Adipocyte (in vitro differentiated cells): ENCODE measurements at regions not wholly inside any gene's neighbourhood (a gene's known extent, or its start where the extent isn't known, plus 50 kb on each side); places are given as distances from the start of the nearest gene placed in this dataset.

Experiments
- DNase-seq: peaks from one replicate; pipeline ENCODE4 v3.0.0-alpha.2; 2015; ENCODE audit warnings: low read depth
- H3K27me3 ChIP-seq: replicated peaks from 2 replicates; pipeline ENCODE4 v1.7.0; 2013; ENCODE audit warnings: mild to moderate bottlenecking, low read length, moderate library complexity; ENCODE audit not compliant: control insufficient read depth, insufficient read depth
- H3K36me3 ChIP-seq: 2 replicates; pipeline ENCODE4 v1.7.0; 2013; ENCODE audit warnings: low read length, mild to moderate bottlenecking, moderate library complexity; ENCODE audit not compliant: control insufficient read depth, insufficient read depth, severe bottlenecking
- H3K4me1 ChIP-seq: 2 replicates; pipeline ENCODE4 v1.7.0; 2013; ENCODE audit warnings: mild to moderate bottlenecking, low read length, moderate library complexity; ENCODE audit not compliant: control insufficient read depth, insufficient read depth
- H3K4me3 ChIP-seq: 2 replicates; pipeline ENCODE4 v1.7.0; 2013; ENCODE audit warnings: mild to moderate bottlenecking, low read length, moderate library complexity
- H3K9ac ChIP-seq: 2 replicates; pipeline ENCODE4 v1.7.0; 2013; ENCODE audit warnings: mild to moderate bottlenecking, low read length, moderate library complexity
- H3K9me3 ChIP-seq: 2 replicates; pipeline ENCODE4 v1.7.0; 2013; ENCODE audit warnings: mild to moderate bottlenecking, low read length, moderate library complexity; ENCODE audit not compliant: control insufficient read depth

GRCh38 chr4:181550381-181550780 lies 692.8 kb upstream of the TENM3 start:
- H3K27me3 ChIP-seq = no peaks in the 10 kb centered on the region
- H3K36me3 ChIP-seq = no peaks in the 10 kb centered on the region
- H3K9ac ChIP-seq = no peak overlapping the region
- H3K9me3 ChIP-seq = no peaks in the 10 kb centered on the region
- H3K4me1 ChIP-seq = no peaks in the 10 kb centered on the region
- DNase-seq = no peak
- H3K4me3 ChIP-seq = no peak overlapping the region

DNA sequence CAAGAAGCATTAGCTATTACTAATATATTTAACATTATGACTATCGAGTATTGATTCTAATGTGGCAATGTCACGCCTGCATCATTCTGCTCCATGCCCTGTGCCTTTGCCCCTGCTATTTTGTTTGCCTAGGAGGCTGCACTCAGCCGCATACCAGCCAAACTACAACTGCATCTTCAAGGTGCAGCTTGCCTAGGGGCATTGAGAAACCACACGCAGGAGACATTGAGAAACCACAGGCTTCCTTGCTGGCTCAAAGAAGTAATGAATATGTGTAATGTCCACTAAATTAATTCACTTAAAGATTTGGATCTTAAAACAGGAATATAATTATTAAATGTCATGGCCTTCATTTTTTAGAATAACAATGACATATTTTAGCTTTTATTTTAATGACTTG lies 683.6 kb upstream of the TENM3 start:
- no peak overlapping the region for H3K9ac ChIP-seq
- no peak overlapping the region for H3K4me3 ChIP-seq
- no peak for DNase-seq
- H3K27me3 ChIP-seq = no peaks in the 10 kb centered on the region
- H3K4me1 ChIP-seq = no peaks in the 10 kb centered on the region
- H3K36me3 ChIP-seq = no peaks in the 10 kb centered on the region
- no peaks in the 10 kb centered on the region for H3K9me3 ChIP-seq

GRCh38 chr4:181562399-181562798 lies 680.8 kb upstream of the TENM3 start:
- H3K36me3 ChIP-seq = no peaks in the 10 kb centered on the region
- no peak overlapping the region for H3K9ac ChIP-seq
- no peaks in the 10 kb centered on the region for H3K27me3 ChIP-seq
- no peaks in the 10 kb centered on the region for H3K9me3 ChIP-seq
- no peak overlapping the region for H3K4me3 ChIP-seq
- DNase-seq = no peak
- no peaks in the 10 kb centered on the region for H3K4me1 ChIP-seq

DNA sequence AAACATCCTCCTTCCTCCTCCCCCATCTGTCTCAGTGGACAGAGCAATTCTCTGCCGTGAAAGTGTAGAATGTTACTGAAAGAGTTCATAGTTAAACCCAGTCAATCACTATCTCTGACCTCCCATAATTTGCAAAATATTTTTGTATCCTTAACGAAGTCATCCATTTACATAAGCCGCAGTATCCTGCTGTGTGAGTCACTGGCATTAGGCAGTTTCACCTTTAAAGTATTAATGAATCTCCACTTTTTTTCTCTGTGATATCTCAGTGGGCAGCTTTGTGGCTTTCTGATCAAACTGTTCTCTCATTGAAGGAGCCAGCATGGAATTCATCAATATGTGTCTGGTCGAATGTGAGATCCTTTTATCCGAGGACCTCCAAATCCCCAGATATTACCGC lies 678.6 kb upstream of the TENM3 start:
- no peak overlapping the region for H3K9ac ChIP-seq
- DNase-seq = no peak
- no peak overlapping the region for H3K4me3 ChIP-seq
- no peaks in the 10 kb centered on the region for H3K4me1 ChIP-seq
- H3K9me3 ChIP-seq = no peaks in the 10 kb centered on the region
- H3K36me3 ChIP-seq = no peaks in the 10 kb centered on the region
- H3K27me3 ChIP-seq = no peaks in the 10 kb centered on the region

- H3K9ac ChIP-seq = no peak overlapping the region
Measured at GRCh38 chr4:181566490-181566889, 676.7 kb upstream of the TENM3 start.

DNA sequence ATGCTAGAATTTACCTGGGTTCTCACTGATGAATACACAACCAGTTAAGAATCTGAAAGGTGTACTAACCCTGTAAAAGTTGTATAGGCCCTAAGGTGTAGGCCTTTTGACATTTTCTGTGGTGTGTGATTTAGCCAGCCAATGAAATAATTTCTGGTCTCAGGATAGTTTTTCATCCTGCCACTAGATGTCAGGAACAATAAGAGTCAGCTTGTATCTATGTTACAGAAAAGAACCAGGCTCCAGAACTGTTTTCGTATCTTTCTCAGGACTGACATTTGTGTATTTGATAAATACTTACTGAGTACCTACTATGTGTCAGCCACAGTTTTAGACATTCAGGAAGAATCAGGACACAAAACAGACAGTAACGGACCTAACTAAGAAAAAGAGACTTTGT lies 673.6 kb upstream of the TENM3 start:
- H3K4me3 ChIP-seq = no peak overlapping the region
- peak; percentile 74 for DNase-seq
- H3K4me1 ChIP-seq = no peaks in the 10 kb centered on the region
- H3K9me3 ChIP-seq = no peaks in the 10 kb centered on the region
- H3K27me3 ChIP-seq = no peaks in the 10 kb centered on the region
- H3K9ac ChIP-seq = peak overlapping the region; percentile 60
- H3K36me3 ChIP-seq = no peaks in the 10 kb centered on the region

More at GRCh38 chr4:181566490-181566889, 676.7 kb upstream of the TENM3 start:
- Histone ChIP-seq H3K27me3 (no peaks in the 10 kb centered on the region), H3K9me3 (no peaks in the 10 kb centered on the region), H3K4me3 (no peak overlapping the region), H3K4me1 (no peaks in the 10 kb centered on the region), H3K36me3 (no peaks in the 10 kb centered on the region)
- DNase-seq = peak; percentile 69

DNA sequence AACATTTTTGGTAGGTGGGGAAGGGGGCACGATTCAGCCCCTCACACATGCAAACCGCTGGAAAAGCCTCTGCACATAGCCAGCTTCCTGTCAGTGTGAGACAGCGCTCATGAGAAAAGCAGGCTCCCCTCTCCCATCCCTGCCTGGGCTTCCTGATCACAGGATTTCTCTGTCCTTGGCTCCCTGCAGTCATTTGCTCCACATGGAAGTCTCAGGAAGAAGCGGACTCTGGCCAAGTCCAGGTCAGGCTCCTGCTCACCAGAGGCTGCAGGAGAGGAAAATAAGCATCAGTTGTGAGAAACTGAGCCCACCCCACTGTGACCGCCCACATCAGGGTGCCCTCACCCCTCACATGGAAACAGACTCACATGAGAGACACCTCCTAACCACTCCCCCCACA lies 664.3 kb upstream of the TENM3 start:
- DNase-seq = no peak
- Histone ChIP-seq H3K36me3 (no peaks in the 10 kb centered on the region), H3K27me3 (no peaks in the 10 kb centered on the region)

DNA sequence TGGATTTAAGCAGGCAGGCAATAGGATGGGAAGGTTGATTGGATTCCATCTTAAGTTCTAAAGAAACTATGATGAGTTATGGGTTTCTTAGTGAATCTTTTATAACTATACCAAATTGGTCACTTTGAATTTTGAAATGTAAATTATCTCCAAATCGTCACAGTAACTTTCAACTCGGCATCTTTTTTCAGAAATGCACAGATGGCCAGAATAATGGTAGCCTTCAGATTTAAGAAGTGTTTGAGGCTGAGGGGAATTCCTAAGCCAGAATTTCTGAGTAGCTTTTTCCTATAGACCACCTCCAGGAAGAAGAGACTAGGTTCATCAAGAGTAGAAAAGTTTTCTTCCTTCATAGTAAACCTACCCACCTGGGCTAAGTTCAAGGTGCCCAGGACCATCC lies 663.7 kb upstream of the TENM3 start:
- no peak overlapping the region for H3K9ac ChIP-seq
- H3K4me3 ChIP-seq = no peak overlapping the region
- H3K36me3 ChIP-seq = no peaks in the 10 kb centered on the region
- no peaks in the 10 kb centered on the region for H3K9me3 ChIP-seq
- no peak for DNase-seq
- H3K4me1 ChIP-seq = no peaks in the 10 kb centered on the region
- no peaks in the 10 kb centered on the region for H3K27me3 ChIP-seq

More for the DNA sequence above, 664.3 kb upstream of the TENM3 start:
- Histone ChIP-seq H3K4me3 (no peak overlapping the region), H3K9ac (no peak overlapping the region), H3K4me1 (no peaks in the 10 kb centered on the region), H3K9me3 (no peaks in the 10 kb centered on the region)

- no peak for DNase-seq
Measured at GRCh38 chr4:181581983-181582382, 661.2 kb upstream of the TENM3 start.

GRCh38 chr4:181582595-181582994 lies 660.6 kb upstream of the TENM3 start:
- Histone ChIP-seq H3K36me3 (no peaks in the 10 kb centered on the region), H3K9ac (no peak overlapping the region), H3K4me3 (no peak overlapping the region), H3K9me3 (no peaks in the 10 kb centered on the region), H3K27me3 (no peaks in the 10 kb centered on the region), H3K4me1 (no peaks in the 10 kb centered on the region)
- DNase-seq = no peak

More at GRCh38 chr4:181581983-181582382, 661.2 kb upstream of the TENM3 start:
- Histone ChIP-seq H3K27me3 (no peaks in the 10 kb centered on the region), H3K36me3 (no peaks in the 10 kb centered on the region), H3K4me1 (no peaks in the 10 kb centered on the region), H3K9me3 (no peaks in the 10 kb centered on the region), H3K9ac (no peak overlapping the region), H3K4me3 (no peak overlapping the region)

- no peak overlapping the region for H3K9ac ChIP-seq
- DNase-seq = no peak
- H3K36me3 ChIP-seq = no peaks in the 10 kb centered on the region
- no peaks in the 10 kb centered on the region for H3K4me1 ChIP-seq
- no peaks in the 10 kb centered on the region for H3K27me3 ChIP-seq
- no peaks in the 10 kb centered on the region for H3K9me3 ChIP-seq
- no peak overlapping the region for H3K4me3 ChIP-seq
Measured at GRCh38 chr4:181588733-181589302, 654.4 kb upstream of the TENM3 start.

GRCh38 chr4:181592221-181592745 lies 650.9 kb upstream of the TENM3 start:
- Histone ChIP-seq H3K9me3 (no peaks in the 10 kb centered on the region), H3K4me3 (no peak overlapping the region)
- DNase-seq = no peak

More at GRCh38 chr4:181592221-181592745, 650.9 kb upstream of the TENM3 start:
- peaks cover 5% of the 10 kb centered on the region for H3K4me1 ChIP-seq
- H3K36me3 ChIP-seq = no peaks in the 10 kb centered on the region
- H3K27me3 ChIP-seq = no peaks in the 10 kb centered on the region
- no peak overlapping the region for H3K9ac ChIP-seq
